WERI-Rb-1 (cell line): ENCODE measurements at regions not wholly inside any gene's neighbourhood (a gene's known extent, or its start where the extent isn't known, plus 50 kb on each side); places are given as distances from the start of the nearest gene placed in this dataset.

Experiments
- DNase-seq: peaks from one replicate; pipeline ENCODE4 v3.0.0-alpha.2; 2020
- H3K27ac ChIP-seq: fragments of 250-450 bp; sonication (Bioruptor Pico); 2 replicates; pipeline ENCODE4 v1.5.1; 2020; ENCODE audit warnings: mild to moderate bottlenecking, moderate library complexity
- H3K27me3 ChIP-seq: fragments of 250-450 bp; sonication (Bioruptor Pico); 2 replicates; pipeline ENCODE4 v1.5.1; 2021; ENCODE audit warnings: mild to moderate bottlenecking, low read depth, moderate library complexity; ENCODE audit not compliant: insufficient read depth, severe bottlenecking
- H3K36me3 ChIP-seq: fragments of 250-450 bp; sonication (Bioruptor Pico); 2 replicates; pipeline ENCODE4 v1.5.1; 2020; ENCODE audit warnings: mild to moderate bottlenecking, moderate library complexity
- H3K4me3 ChIP-seq: 2 replicates; pipeline ENCODE4 v1.5.1; 2011; ENCODE audit warnings: low read depth, mild to moderate bottlenecking, control low read depth, low read length
- H3K9me3 ChIP-seq: fragments of 250-450 bp; sonication (Bioruptor Pico); 2 replicates; pipeline ENCODE4 v1.5.1; 2021; ENCODE audit warnings: mild to moderate bottlenecking, moderate library complexity; ENCODE audit not compliant: severe bottlenecking
- CTCF ChIP-seq: IDR thresholded peaks from 2 replicates; pipeline ENCODE4 v1.5.1; 2011; ENCODE audit warnings: low read depth, mild to moderate bottlenecking, control low read depth, inconsistent platforms, low read length

- DNase-seq: no peak
- no peaks in the 10 kb centered on the region for H3K9me3 ChIP-seq
- H3K27me3 ChIP-seq: no peaks in the 10 kb centered on the region
- no peaks in the 10 kb centered on the region for H3K36me3 ChIP-seq
- H3K27ac ChIP-seq: no peak overlapping the region
- no peak for TF ChIP-seq CTCF
- H3K4me3 ChIP-seq: no peak overlapping the region
Measured at GRCh38 chr9:78781681-78782080, 484.8 kb downstream of the PSAT1 start.

GRCh38 chr9:78782234-78782633 is 485.3 kb downstream of the PSAT1 start:
- Histone ChIP-seq H3K9me3 (no peaks in the 10 kb centered on the region), H3K36me3 (no peaks in the 10 kb centered on the region), H3K27me3 (no peaks in the 10 kb centered on the region), H3K4me3 (no peak overlapping the region), H3K27ac (no peak overlapping the region)
- no peak for TF ChIP-seq CTCF
- no peak for DNase-seq

DNA sequence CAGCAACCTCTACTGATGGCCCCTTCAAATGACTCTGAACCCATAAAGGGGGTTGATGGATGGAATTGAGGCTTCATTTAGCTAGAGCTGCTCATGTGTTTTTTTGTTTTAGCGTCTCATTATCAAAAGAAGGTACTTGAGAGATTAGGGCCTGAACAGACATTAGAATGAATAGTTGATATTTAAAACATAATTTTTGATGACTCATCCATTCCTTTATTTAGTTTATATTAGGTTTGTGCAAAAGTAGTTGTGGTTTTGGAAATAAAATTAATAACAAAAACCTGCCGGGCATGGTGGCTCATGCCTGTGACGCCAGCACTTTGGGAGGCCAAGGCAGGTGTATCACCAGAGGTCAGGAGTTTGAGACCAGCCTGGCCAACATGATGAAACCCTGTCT is 485.9 kb downstream of the PSAT1 start:
- Histone ChIP-seq H3K9me3 (no peaks in the 10 kb centered on the region), H3K27ac (no peak overlapping the region), H3K36me3 (no peaks in the 10 kb centered on the region), H3K4me3 (no peak overlapping the region), H3K27me3 (no peaks in the 10 kb centered on the region)
- no peak for TF ChIP-seq CTCF
- no peak for DNase-seq

DNA sequence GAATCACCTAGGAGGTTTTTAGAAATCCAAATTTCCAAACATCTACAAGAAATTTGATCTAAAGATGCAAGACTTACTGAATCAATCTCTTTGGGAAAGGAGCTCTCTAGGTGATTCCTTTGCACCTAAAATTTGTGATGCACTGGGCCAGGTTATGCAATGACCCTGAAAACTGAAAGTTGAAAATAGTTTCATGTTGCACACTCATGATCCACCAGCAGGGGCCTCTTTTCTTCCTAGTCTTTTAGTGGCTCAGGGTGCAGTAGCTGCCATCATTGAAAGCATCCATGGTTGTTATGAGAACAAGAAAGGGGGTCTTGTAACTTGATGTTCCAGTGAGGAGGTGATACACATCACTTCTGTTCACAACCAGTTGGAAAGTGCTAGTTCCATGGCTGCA is 486.8 kb downstream of the PSAT1 start:
- no peak overlapping the region for H3K27ac ChIP-seq
- peak; percentile 32; the same call in 1 of the 2 replicates for TF ChIP-seq CTCF
- DNase-seq: no peak
- H3K27me3 ChIP-seq: no peaks in the 10 kb centered on the region
- H3K4me3 ChIP-seq: no peak overlapping the region
- H3K9me3 ChIP-seq: no peaks in the 10 kb centered on the region
- no peaks in the 10 kb centered on the region for H3K36me3 ChIP-seq

DNA sequence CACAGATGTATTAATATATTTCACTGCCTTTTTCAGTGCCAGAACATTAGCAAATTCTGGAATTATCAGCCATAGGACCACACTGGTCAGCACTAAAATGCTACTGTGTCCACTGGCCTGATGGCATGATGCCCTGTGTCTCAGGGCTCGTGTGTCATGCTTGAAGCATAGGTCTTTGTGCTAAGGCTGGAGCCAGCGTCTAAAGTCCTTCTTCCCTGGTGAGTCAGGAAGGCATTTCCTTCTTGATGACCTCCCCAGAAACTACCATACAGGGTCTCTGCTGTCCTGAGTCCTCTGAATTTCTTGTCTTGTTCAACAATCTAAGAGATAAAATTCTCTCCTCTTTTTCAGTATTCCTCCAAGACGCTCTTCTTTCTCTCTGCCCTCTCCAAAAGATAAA is 489.9 kb downstream of the PSAT1 start:
- no peak for DNase-seq
- TF ChIP-seq CTCF: no peak
- Histone ChIP-seq H3K4me3 (no peak overlapping the region), H3K36me3 (no peaks in the 10 kb centered on the region), H3K9me3 (no peaks in the 10 kb centered on the region), H3K27ac (no peak overlapping the region), H3K27me3 (no peaks in the 10 kb centered on the region)

GRCh38 chr9:78788101-78788500 is 491.2 kb downstream of the PSAT1 start:
- no peak for DNase-seq
- Histone ChIP-seq H3K27ac (no peak overlapping the region), H3K9me3 (no peaks in the 10 kb centered on the region), H3K36me3 (no peaks in the 10 kb centered on the region), H3K4me3 (no peak overlapping the region), H3K27me3 (no peaks in the 10 kb centered on the region)
- TF ChIP-seq CTCF: no peak
